ENCODE measurements at regions not wholly inside any gene's neighbourhood (a gene's known extent, or its start where the extent isn't known, plus 50 kb on each side); places are given as distances from the start of the nearest gene placed in this dataset.

- Histone ChIP-seq H3K27ac (ENCODE audit: low read depth, low read length) (no peak overlapping the region), H3K36me3 (ENCODE audit: control insufficient read depth in 5 of 5, insufficient read depth in 5 of 5, low read length in 5 of 5) (no peaks in the 10 kb centered on the region), H3K4me1 (ENCODE audit: control insufficient read depth in 5 of 5, insufficient read depth in 5 of 5, low read length in 5 of 5) (peaks cover 4 to 34% (median 20%) of the 10 kb centered on the region in 5 donors), H3K9me3 (ENCODE audit: control insufficient read depth in 5 of 5, low read length in 5 of 5) (no peaks in the 10 kb centered on the region), H3K9ac (ENCODE audit: low read length in 5 of 5) (no peak overlapping the region), H3K27me3 (ENCODE audit: control insufficient read depth in 5 of 5, insufficient read depth in 4 of 5, low read length in 5 of 5) (peaks cover 12 to 47% (median 20%) of the 10 kb centered on the region in 5 donors), H3K4me3 (ENCODE audit: low read depth in 1 of 5, low read length in 5 of 5) (no peak overlapping the region)
Observed at GRCh38 chr21:43364261-43364510, 62.7 kb downstream of the SIK1 start.

- H3K4me3 ChIP-seq (ENCODE audit: low read depth in 1 of 5, low read length in 5 of 5), result no peak overlapping the region
- peaks cover 4 to 34% (median 20%) of the 10 kb centered on the region in 5 donors for H3K4me1 ChIP-seq (ENCODE audit: control insufficient read depth in 5 of 5, insufficient read depth in 5 of 5, low read length in 5 of 5)
- H3K9ac ChIP-seq (ENCODE audit: low read length in 5 of 5), result no peak overlapping the region
- no peaks in the 10 kb centered on the region for H3K36me3 ChIP-seq (ENCODE audit: control insufficient read depth in 5 of 5, insufficient read depth in 5 of 5, low read length in 5 of 5)
- H3K9me3 ChIP-seq (ENCODE audit: control insufficient read depth in 5 of 5, low read length in 5 of 5), result no peaks in the 10 kb centered on the region
- no peak overlapping the region for H3K27ac ChIP-seq (ENCODE audit: low read depth, low read length)
- peaks cover 13 to 46% (median 16%) of the 10 kb centered on the region in 5 donors for H3K27me3 ChIP-seq (ENCODE audit: control insufficient read depth in 5 of 5, insufficient read depth in 4 of 5, low read length in 5 of 5)
Observed at GRCh38 chr21:43363506-43364260, 63.2 kb downstream of the SIK1 start.

- Histone ChIP-seq H3K27me3 (ENCODE audit: control insufficient read depth in 5 of 5, insufficient read depth in 4 of 5, low read length in 5 of 5) (peaks cover 13 to 42% (median 16%) of the 10 kb centered on the region in 5 donors), H3K36me3 (ENCODE audit: control insufficient read depth in 5 of 5, insufficient read depth in 5 of 5, low read length in 5 of 5) (no peaks in the 10 kb centered on the region), H3K27ac (ENCODE audit: low read depth, low read length) (no peak overlapping the region), H3K9ac (ENCODE audit: low read length in 5 of 5) (no peak overlapping the region), H3K9me3 (ENCODE audit: control insufficient read depth in 5 of 5, low read length in 5 of 5) (no peaks in the 10 kb centered on the region), H3K4me3 (ENCODE audit: low read depth in 1 of 5, low read length in 5 of 5) (peak overlapping the region in 1 of 5 donors; percentile 54), H3K4me1 (ENCODE audit: control insufficient read depth in 5 of 5, insufficient read depth in 5 of 5, low read length in 5 of 5) (peaks cover 4 to 34% (median 20%) of the 10 kb centered on the region in 5 donors)
Observed at GRCh38 chr21:43362915-43363314, 64.0 kb downstream of the SIK1 start.

- H3K9ac ChIP-seq (ENCODE audit: low read length in 5 of 5), result peak overlapping the region in 4 of 5 donors; percentile 4 to 68 (median 42)
- H3K4me3 ChIP-seq (ENCODE audit: low read depth in 1 of 5, low read length in 5 of 5), result peak overlapping the region; percentile 30 to 55 (median 50)
- peaks cover 13 to 40% (median 16%) of the 10 kb centered on the region in 5 donors for H3K27me3 ChIP-seq (ENCODE audit: control insufficient read depth in 5 of 5, insufficient read depth in 4 of 5, low read length in 5 of 5)
- peaks cover 4 to 34% (median 20%) of the 10 kb centered on the region in 5 donors for H3K4me1 ChIP-seq (ENCODE audit: control insufficient read depth in 5 of 5, insufficient read depth in 5 of 5, low read length in 5 of 5)
- no peak overlapping the region for H3K27ac ChIP-seq (ENCODE audit: low read depth, low read length)
- H3K36me3 ChIP-seq (ENCODE audit: control insufficient read depth in 5 of 5, insufficient read depth in 5 of 5, low read length in 5 of 5), result no peaks in the 10 kb centered on the region
- H3K9me3 ChIP-seq (ENCODE audit: control insufficient read depth in 5 of 5, low read length in 5 of 5), result no peaks in the 10 kb centered on the region
Observed at GRCh38 chr21:43362321-43362791, 64.6 kb downstream of the SIK1 start.

GRCh38 chr21:43361493-43362296 lies 65.2 kb downstream of the SIK1 start:
- Histone ChIP-seq H3K9me3 (ENCODE audit: control insufficient read depth in 5 of 5, low read length in 5 of 5) (no peaks in the 10 kb centered on the region), H3K36me3 (ENCODE audit: control insufficient read depth in 5 of 5, insufficient read depth in 5 of 5, low read length in 5 of 5) (no peaks in the 10 kb centered on the region), H3K4me1 (ENCODE audit: control insufficient read depth in 5 of 5, insufficient read depth in 5 of 5, low read length in 5 of 5) (peaks cover 4 to 34% (median 20%) of the 10 kb centered on the region in 5 donors), H3K4me3 (ENCODE audit: low read depth in 1 of 5, low read length in 5 of 5) (peak overlapping the region; percentile 30 to 55 (median 50)), H3K9ac (ENCODE audit: low read length in 5 of 5) (peak overlapping the region in 4 of 5 donors; percentile 4 to 68 (median 42)), H3K27me3 (ENCODE audit: control insufficient read depth in 5 of 5, insufficient read depth in 4 of 5, low read length in 5 of 5) (peaks cover 8 to 40% (median 16%) of the 10 kb centered on the region in 5 donors), H3K27ac (ENCODE audit: low read depth, low read length) (no peak overlapping the region)

- no peaks in the 10 kb centered on the region for H3K9me3 ChIP-seq (ENCODE audit: control insufficient read depth in 5 of 5, low read length in 5 of 5)
- no peaks in the 10 kb centered on the region for H3K36me3 ChIP-seq (ENCODE audit: control insufficient read depth in 5 of 5, insufficient read depth in 5 of 5, low read length in 5 of 5)
- H3K4me3 ChIP-seq (ENCODE audit: low read depth in 1 of 5, low read length in 5 of 5), result peak overlapping the region in 1 of 5 donors; percentile 50
- H3K9ac ChIP-seq (ENCODE audit: low read length in 5 of 5), result peak overlapping the region in 1 of 5 donors; percentile 33
- peaks cover 4 to 34% (median 20%) of the 10 kb centered on the region in 5 donors for H3K4me1 ChIP-seq (ENCODE audit: control insufficient read depth in 5 of 5, insufficient read depth in 5 of 5, low read length in 5 of 5)
- peaks cover 8 to 40% (median 16%) of the 10 kb centered on the region in 5 donors for H3K27me3 ChIP-seq (ENCODE audit: control insufficient read depth in 5 of 5, insufficient read depth in 4 of 5, low read length in 5 of 5)
- H3K27ac ChIP-seq (ENCODE audit: low read depth, low read length), result no peak overlapping the region
Observed at GRCh38 chr21:43361127-43361492, 65.8 kb downstream of the SIK1 start.

GRCh38 chr21:43360441-43361126 lies 66.3 kb downstream of the SIK1 start:
- H3K27ac ChIP-seq (ENCODE audit: low read depth, low read length), result no peak overlapping the region
- peaks cover 8 to 39% (median 16%) of the 10 kb centered on the region in 5 donors for H3K27me3 ChIP-seq (ENCODE audit: control insufficient read depth in 5 of 5, insufficient read depth in 4 of 5, low read length in 5 of 5)
- H3K4me3 ChIP-seq (ENCODE audit: low read depth in 1 of 5, low read length in 5 of 5), result no peak overlapping the region
- no peaks in the 10 kb centered on the region for H3K36me3 ChIP-seq (ENCODE audit: control insufficient read depth in 5 of 5, insufficient read depth in 5 of 5, low read length in 5 of 5)
- H3K9ac ChIP-seq (ENCODE audit: low read length in 5 of 5), result no peak overlapping the region
- H3K9me3 ChIP-seq (ENCODE audit: control insufficient read depth in 5 of 5, low read length in 5 of 5), result no peaks in the 10 kb centered on the region
- peaks cover 4 to 31% (median 20%) of the 10 kb centered on the region in 5 donors for H3K4me1 ChIP-seq (ENCODE audit: control insufficient read depth in 5 of 5, insufficient read depth in 5 of 5, low read length in 5 of 5)

GRCh38 chr21:43358940-43359822 lies 67.8 kb downstream of the SIK1 start:
- no peak overlapping the region for H3K4me3 ChIP-seq (ENCODE audit: low read depth in 1 of 5, low read length in 5 of 5)
- no peaks in the 10 kb centered on the region for H3K9me3 ChIP-seq (ENCODE audit: control insufficient read depth in 5 of 5, low read length in 5 of 5)
- H3K4me1 ChIP-seq (ENCODE audit: control insufficient read depth in 5 of 5, insufficient read depth in 5 of 5, low read length in 5 of 5), result peaks cover 4 to 22% (median 20%) of the 10 kb centered on the region in 5 donors
- H3K27ac ChIP-seq (ENCODE audit: low read depth, low read length), result no peak overlapping the region
- H3K9ac ChIP-seq (ENCODE audit: low read length in 5 of 5), result no peak overlapping the region
- no peaks in the 10 kb centered on the region for H3K36me3 ChIP-seq (ENCODE audit: control insufficient read depth in 5 of 5, insufficient read depth in 5 of 5, low read length in 5 of 5)
- H3K27me3 ChIP-seq (ENCODE audit: control insufficient read depth in 5 of 5, insufficient read depth in 4 of 5, low read length in 5 of 5), result peaks cover 2 to 38% (median 17%) of the 10 kb centered on the region in 5 donors

- no peaks in the 10 kb centered on the region for H3K36me3 ChIP-seq (ENCODE audit: control insufficient read depth in 5 of 5, insufficient read depth in 5 of 5, low read length in 5 of 5)
- no peak overlapping the region for H3K9ac ChIP-seq (ENCODE audit: low read length in 5 of 5)
- H3K9me3 ChIP-seq (ENCODE audit: control insufficient read depth in 5 of 5, low read length in 5 of 5), result no peaks in the 10 kb centered on the region
- peaks cover 0 to 29% (median 11%) of the 10 kb centered on the region in 5 donors for H3K27me3 ChIP-seq (ENCODE audit: control insufficient read depth in 5 of 5, insufficient read depth in 4 of 5, low read length in 5 of 5)
- no peak overlapping the region for H3K4me3 ChIP-seq (ENCODE audit: low read depth in 1 of 5, low read length in 5 of 5)
- peaks cover 4 to 21% (median 20%) of the 10 kb centered on the region in 5 donors for H3K4me1 ChIP-seq (ENCODE audit: control insufficient read depth in 5 of 5, insufficient read depth in 5 of 5, low read length in 5 of 5)
- no peak overlapping the region for H3K27ac ChIP-seq (ENCODE audit: low read depth, low read length)
Observed at GRCh38 chr21:43357715-43358430, 69.1 kb downstream of the SIK1 start.
